ENCODE measurements at regions not wholly inside any gene's neighbourhood (a gene's known extent, or its start where the extent isn't known, plus 50 kb on each side); places are given as distances from the start of the nearest gene placed in this dataset.
"Not testable (repeated sequence)": the region's sequence is repeated elsewhere in the genome, so short reads cannot be mapped to it uniquely, and the experiment has no call there.

DNA sequence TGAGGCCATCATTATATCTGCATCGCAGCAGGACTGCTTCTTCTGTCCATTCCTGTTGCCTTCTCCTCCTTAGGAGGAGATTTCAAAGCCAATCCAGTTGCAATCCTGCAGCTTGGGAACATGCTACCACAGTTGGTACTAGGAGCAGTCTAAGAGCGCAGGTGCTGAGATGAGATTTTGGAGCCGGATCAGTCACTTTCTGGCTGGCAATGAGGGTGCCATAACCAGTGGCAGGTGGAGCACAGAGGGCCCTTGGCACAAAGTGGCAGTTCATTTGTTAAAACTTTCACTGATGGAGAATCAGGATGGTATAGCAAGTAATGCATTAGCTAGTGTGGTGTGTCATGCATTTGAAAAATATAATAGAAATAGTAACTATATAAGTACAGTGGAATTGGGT is 173.7 kb upstream of the ATP5MC3 start:
- Histone ChIP-seq H3K4me1 (ENCODE audit: control insufficient read depth, insufficient read depth, low read length) (no peaks in the 10 kb centered on the region), H3K4me3 (ENCODE audit: low read depth, low read length) (no peak overlapping the region), H3K9ac (ENCODE audit: low read depth, low read length) (no peak overlapping the region), H3K36me3 (ENCODE audit: control insufficient read depth, insufficient read depth, low read length) (no peaks in the 10 kb centered on the region), H3K27me3 (ENCODE audit: control insufficient read depth, insufficient read depth, low read length) (no peaks in the 10 kb centered on the region), H3K27ac (ENCODE audit: low read depth, low read length) (no peak overlapping the region), H3K9me3 (ENCODE audit: control insufficient read depth, insufficient read depth, low read length) (no peaks in the 10 kb centered on the region)

- Histone ChIP-seq H3K27me3 (ENCODE audit: control insufficient read depth, insufficient read depth, low read length) (no peaks in the 10 kb centered on the region), H3K36me3 (ENCODE audit: control insufficient read depth, insufficient read depth, low read length) (no peaks in the 10 kb centered on the region), H3K27ac (ENCODE audit: low read depth, low read length) (no peak overlapping the region), H3K9ac (ENCODE audit: low read depth, low read length) (no peak overlapping the region), H3K4me3 (ENCODE audit: low read depth, low read length) (no peak overlapping the region), H3K4me1 (ENCODE audit: control insufficient read depth, insufficient read depth, low read length) (no peaks in the 10 kb centered on the region), H3K9me3 (ENCODE audit: control insufficient read depth, insufficient read depth, low read length) (no peaks in the 10 kb centered on the region)
Measured at GRCh38 chr2:175353275-175353674, 171.8 kb upstream of the ATP5MC3 start.

DNA sequence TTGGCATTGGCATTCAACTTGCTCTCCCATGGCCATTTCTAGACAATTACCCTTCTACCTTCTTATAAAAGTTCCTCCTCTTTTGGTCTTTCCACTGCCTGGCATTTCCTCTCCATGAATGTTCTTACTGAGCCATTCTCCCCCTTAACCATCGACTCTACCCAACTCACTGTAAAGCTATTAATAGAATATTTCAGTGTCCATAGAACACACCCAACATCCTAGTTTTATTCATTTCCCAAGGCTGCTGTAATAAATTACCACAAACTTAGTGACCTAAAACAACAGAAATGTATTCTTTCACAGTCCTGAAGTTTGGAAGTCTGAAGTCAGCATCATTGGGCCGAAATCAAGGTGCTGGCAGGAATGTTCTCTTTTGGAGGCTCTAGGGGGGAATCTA is 170.0 kb upstream of the ATP5MC3 start:
- no peaks in the 10 kb centered on the region for H3K27me3 ChIP-seq (ENCODE audit: control insufficient read depth, insufficient read depth, low read length)

GRCh38 chr2:175350105-175350504 is 168.6 kb upstream of the ATP5MC3 start:
- Histone ChIP-seq H3K9me3 (ENCODE audit: control insufficient read depth, insufficient read depth, low read length) (no peaks in the 10 kb centered on the region), H3K27ac (ENCODE audit: low read depth, low read length) (no peak overlapping the region), H3K4me1 (ENCODE audit: control insufficient read depth, insufficient read depth, low read length) (no peaks in the 10 kb centered on the region), H3K36me3 (ENCODE audit: control insufficient read depth, insufficient read depth, low read length) (no peaks in the 10 kb centered on the region), H3K27me3 (ENCODE audit: control insufficient read depth, insufficient read depth, low read length) (no peaks in the 10 kb centered on the region), H3K4me3 (ENCODE audit: low read depth, low read length) (no peak overlapping the region), H3K9ac (ENCODE audit: low read depth, low read length) (no peak overlapping the region)

More for the DNA sequence above, 170.0 kb upstream of the ATP5MC3 start:
- no peak overlapping the region for H3K27ac ChIP-seq (ENCODE audit: low read depth, low read length)
- H3K9me3 ChIP-seq (ENCODE audit: control insufficient read depth, insufficient read depth, low read length) = no peaks in the 10 kb centered on the region
- no peak overlapping the region for H3K9ac ChIP-seq (ENCODE audit: low read depth, low read length)
- H3K36me3 ChIP-seq (ENCODE audit: control insufficient read depth, insufficient read depth, low read length) = no peaks in the 10 kb centered on the region
- no peak overlapping the region for H3K4me3 ChIP-seq (ENCODE audit: low read depth, low read length)
- no peaks in the 10 kb centered on the region for H3K4me1 ChIP-seq (ENCODE audit: control insufficient read depth, insufficient read depth, low read length)

- Histone ChIP-seq H3K9ac (ENCODE audit: low read depth, low read length) (no peak overlapping the region), H3K27ac (ENCODE audit: low read depth, low read length) (no peak overlapping the region), H3K27me3 (ENCODE audit: control insufficient read depth, insufficient read depth, low read length) (no peaks in the 10 kb centered on the region), H3K4me1 (ENCODE audit: control insufficient read depth, insufficient read depth, low read length) (no peaks in the 10 kb centered on the region), H3K9me3 (ENCODE audit: control insufficient read depth, insufficient read depth, low read length) (0 out of 2 replicates have a peak, but pooled peaks cover 3% of the 10 kb centered on the region), H3K4me3 (ENCODE audit: low read depth, low read length) (no peak overlapping the region), H3K36me3 (ENCODE audit: control insufficient read depth, insufficient read depth, low read length) (no peaks in the 10 kb centered on the region)
Measured at GRCh38 chr2:175342085-175342484, 160.6 kb upstream of the ATP5MC3 start.

- Histone ChIP-seq H3K36me3 (ENCODE audit: control insufficient read depth, insufficient read depth, low read length) (no peaks in the 10 kb centered on the region), H3K27ac (ENCODE audit: low read depth, low read length) (no peak overlapping the region), H3K4me3 (ENCODE audit: low read depth, low read length) (no peak overlapping the region), H3K9me3 (ENCODE audit: control insufficient read depth, insufficient read depth, low read length) (peaks cover 17% of the 10 kb centered on the region; the same call in 1 of the 2 replicates), H3K9ac (ENCODE audit: low read depth, low read length) (no peak overlapping the region), H3K4me1 (ENCODE audit: control insufficient read depth, insufficient read depth, low read length) (peaks cover 4% of the 10 kb centered on the region), H3K27me3 (ENCODE audit: control insufficient read depth, insufficient read depth, low read length) (no peaks in the 10 kb centered on the region)
Measured at GRCh38 chr2:175330195-175330594, 148.7 kb upstream of the ATP5MC3 start.

DNA sequence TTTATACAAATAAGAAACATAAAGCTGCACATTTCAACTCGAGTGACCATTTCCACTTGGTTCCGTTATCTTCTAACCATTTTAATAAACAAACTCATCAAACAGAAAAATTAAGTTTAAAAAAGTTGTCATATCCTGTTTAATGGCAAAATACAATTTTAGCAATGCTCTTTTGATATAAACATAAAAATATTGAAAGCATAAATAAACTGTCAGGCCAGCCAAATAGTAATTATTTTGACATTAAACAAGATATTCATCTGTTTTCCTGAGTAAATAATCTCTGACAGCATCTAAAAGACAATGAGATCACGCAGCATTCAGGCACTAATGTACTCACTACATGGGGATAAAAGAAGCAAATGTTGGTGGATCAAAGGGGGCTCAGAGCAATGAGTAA is 145.3 kb upstream of the ATP5MC3 start:
- no peaks in the 10 kb centered on the region for H3K36me3 ChIP-seq (ENCODE audit: control insufficient read depth, insufficient read depth, low read length)
- no peak overlapping the region for H3K27ac ChIP-seq (ENCODE audit: low read depth, low read length)
- H3K9me3 ChIP-seq (ENCODE audit: control insufficient read depth, insufficient read depth, low read length) = peaks cover 22% of the 10 kb centered on the region; the same call in 1 of the 2 replicates
- no peak overlapping the region for H3K4me3 ChIP-seq (ENCODE audit: low read depth, low read length)
- H3K27me3 ChIP-seq (ENCODE audit: control insufficient read depth, insufficient read depth, low read length) = no peaks in the 10 kb centered on the region
- peaks cover 4% of the 10 kb centered on the region for H3K4me1 ChIP-seq (ENCODE audit: control insufficient read depth, insufficient read depth, low read length)
- no peak overlapping the region for H3K9ac ChIP-seq (ENCODE audit: low read depth, low read length)

DNA sequence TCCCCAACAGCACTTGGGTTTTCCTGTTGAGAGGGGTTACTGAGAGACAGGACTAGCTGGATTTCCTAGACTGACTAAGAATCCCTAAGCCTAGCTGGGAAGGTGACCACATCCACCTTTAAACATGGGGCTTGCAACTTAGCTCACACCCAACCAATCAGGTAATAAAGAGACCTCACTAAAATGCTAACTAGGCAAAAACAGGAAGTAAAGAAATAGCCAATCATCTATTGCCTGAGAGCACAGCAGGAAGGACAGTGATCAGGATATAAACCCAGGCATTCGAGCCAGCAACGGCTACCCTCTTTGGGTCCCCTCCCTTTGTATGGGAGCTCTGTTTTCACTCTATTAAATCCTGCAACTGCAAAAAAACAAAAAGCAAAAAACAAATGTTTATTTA is 144.7 kb upstream of the ATP5MC3 start:
- not testable (repeated sequence) for H3K27me3 ChIP-seq (ENCODE audit: control insufficient read depth, insufficient read depth, low read length); H3K4me1 ChIP-seq (ENCODE audit: control insufficient read depth, insufficient read depth, low read length); H3K27ac ChIP-seq (ENCODE audit: low read depth, low read length); H3K4me3 ChIP-seq (ENCODE audit: low read depth, low read length); H3K36me3 ChIP-seq (ENCODE audit: control insufficient read depth, insufficient read depth, low read length); H3K9ac ChIP-seq (ENCODE audit: low read depth, low read length)
- H3K9me3 ChIP-seq (ENCODE audit: control insufficient read depth, insufficient read depth, low read length) = peaks cover 22% of the 10 kb centered on the region; the same call in 1 of the 2 replicates

- H3K27me3 ChIP-seq (ENCODE audit: control insufficient read depth, insufficient read depth, low read length) = no peaks in the 10 kb centered on the region
- no peak overlapping the region for H3K4me3 ChIP-seq (ENCODE audit: low read depth, low read length)
- peaks cover 22% of the 10 kb centered on the region; the same call in 1 of the 2 replicates for H3K9me3 ChIP-seq (ENCODE audit: control insufficient read depth, insufficient read depth, low read length)
- H3K36me3 ChIP-seq (ENCODE audit: control insufficient read depth, insufficient read depth, low read length) = no peaks in the 10 kb centered on the region
- H3K27ac ChIP-seq (ENCODE audit: low read depth, low read length) = no peak overlapping the region
- no peak overlapping the region for H3K9ac ChIP-seq (ENCODE audit: low read depth, low read length)
- no peaks in the 10 kb centered on the region for H3K4me1 ChIP-seq (ENCODE audit: control insufficient read depth, insufficient read depth, low read length)
Measured at GRCh38 chr2:175323162-175323561, 141.7 kb upstream of the ATP5MC3 start.

DNA sequence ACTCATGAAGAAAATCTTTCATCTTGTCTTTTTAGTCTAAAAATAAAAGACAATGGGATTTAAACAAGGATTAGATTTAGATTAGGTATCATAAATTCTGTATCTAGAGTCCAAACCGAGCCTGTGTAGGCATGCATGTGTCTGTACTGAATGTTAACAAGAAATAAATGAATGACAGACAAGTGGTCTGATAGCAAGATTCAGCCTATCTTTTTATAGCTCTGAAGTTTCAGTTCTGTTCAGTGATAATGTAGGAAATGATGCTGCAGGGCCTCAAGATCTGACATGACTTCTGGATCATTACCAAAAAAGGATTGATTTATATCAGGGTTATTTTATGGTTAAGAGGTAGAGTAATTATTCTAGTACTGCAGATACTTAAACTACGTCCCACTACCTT is 137.0 kb upstream of the ATP5MC3 start:
- no peak overlapping the region for H3K4me3 ChIP-seq (ENCODE audit: low read depth, low read length)
- no peaks in the 10 kb centered on the region for H3K36me3 ChIP-seq (ENCODE audit: control insufficient read depth, insufficient read depth, low read length)
- H3K4me1 ChIP-seq (ENCODE audit: control insufficient read depth, insufficient read depth, low read length) = no peaks in the 10 kb centered on the region
- H3K27me3 ChIP-seq (ENCODE audit: control insufficient read depth, insufficient read depth, low read length) = no peaks in the 10 kb centered on the region
- H3K9ac ChIP-seq (ENCODE audit: low read depth, low read length) = no peak overlapping the region
- H3K27ac ChIP-seq (ENCODE audit: low read depth, low read length) = no peak overlapping the region
- H3K9me3 ChIP-seq (ENCODE audit: control insufficient read depth, insufficient read depth, low read length) = no peaks in the 10 kb centered on the region

DNA sequence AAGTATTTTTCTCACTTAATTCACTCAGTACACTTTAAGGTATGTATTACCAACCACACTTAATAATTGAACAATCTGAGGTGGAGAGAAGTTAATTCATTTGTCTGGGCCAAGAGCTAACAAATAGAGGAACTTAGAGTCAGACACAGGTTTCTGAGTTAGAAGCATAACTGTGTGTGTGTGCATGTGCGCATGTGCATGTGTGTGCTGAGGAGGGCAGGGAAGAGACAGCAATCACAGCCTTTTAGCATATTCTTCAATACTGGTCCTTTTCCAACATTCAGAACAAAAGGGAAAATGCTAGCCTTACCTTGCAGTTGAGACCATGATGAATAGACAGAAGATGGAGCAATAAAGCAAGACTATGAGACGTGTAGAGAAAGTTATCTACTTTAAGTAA is 136.2 kb upstream of the ATP5MC3 start:
- no peaks in the 10 kb centered on the region for H3K27me3 ChIP-seq (ENCODE audit: control insufficient read depth, insufficient read depth, low read length)
- no peaks in the 10 kb centered on the region for H3K9me3 ChIP-seq (ENCODE audit: control insufficient read depth, insufficient read depth, low read length)
- no peak overlapping the region for H3K27ac ChIP-seq (ENCODE audit: low read depth, low read length)
- no peak overlapping the region for H3K9ac ChIP-seq (ENCODE audit: low read depth, low read length)
- H3K4me3 ChIP-seq (ENCODE audit: low read depth, low read length) = no peak overlapping the region
- no peaks in the 10 kb centered on the region for H3K36me3 ChIP-seq (ENCODE audit: control insufficient read depth, insufficient read depth, low read length)
- no peaks in the 10 kb centered on the region for H3K4me1 ChIP-seq (ENCODE audit: control insufficient read depth, insufficient read depth, low read length)

- Histone ChIP-seq H3K4me3 (ENCODE audit: low read depth, low read length) (no peak overlapping the region), H3K27ac (ENCODE audit: low read depth, low read length) (no peak overlapping the region), H3K9me3 (ENCODE audit: control insufficient read depth, insufficient read depth, low read length) (no peaks in the 10 kb centered on the region), H3K36me3 (ENCODE audit: control insufficient read depth, insufficient read depth, low read length) (no peaks in the 10 kb centered on the region), H3K27me3 (ENCODE audit: control insufficient read depth, insufficient read depth, low read length) (no peaks in the 10 kb centered on the region), H3K9ac (ENCODE audit: low read depth, low read length) (no peak overlapping the region), H3K4me1 (ENCODE audit: control insufficient read depth, insufficient read depth, low read length) (peaks cover 14% of the 10 kb centered on the region; the same call in 1 of the 2 replicates)
Measured at GRCh38 chr2:175312137-175312536, 130.6 kb upstream of the ATP5MC3 start.
